SH-SY5Y (cell line): ENCODE measurements at regions not wholly inside any gene's neighbourhood (a gene's known extent, or its start where the extent isn't known, plus 50 kb on each side); places are given as distances from the start of the nearest gene placed in this dataset.

Experiments used
- GATA2 ChIP-seq: IDR thresholded peaks from 2 replicates; pipeline ENCODE4 v1.6.1; 2011; ENCODE audit warnings: mild to moderate bottlenecking, low read depth, low read length
- GATA3 ChIP-seq: IDR thresholded peaks from 2 replicates; pipeline ENCODE4 v1.6.1; 2011; ENCODE audit warnings: low read depth, mild to moderate bottlenecking, low read length, moderate library complexity

DNA sequence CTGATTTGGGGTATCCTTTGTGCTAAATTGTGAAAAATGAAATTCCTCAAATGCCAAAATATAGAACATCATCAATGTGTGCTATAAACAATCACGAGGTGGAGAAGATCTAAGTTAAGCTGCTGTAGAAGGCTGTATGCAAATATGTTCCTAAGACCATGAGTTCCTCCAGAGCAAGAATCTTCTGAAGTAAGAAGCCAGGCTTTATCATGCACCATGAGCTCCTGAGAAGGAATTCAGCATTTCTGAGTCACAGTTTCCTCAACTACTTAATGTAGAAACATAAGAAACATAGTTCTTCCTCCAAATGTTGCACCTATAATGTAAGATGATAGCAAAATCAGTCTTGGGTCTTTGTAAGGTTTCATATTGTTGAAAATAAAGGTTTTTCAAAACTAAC lies 241.7 kb upstream of the MDFIC2 start:
- TF ChIP-seq GATA2: no peak
- no peak for TF ChIP-seq GATA3
